PC-9 (cell line): ENCODE measurements at regions not wholly inside any gene's neighbourhood (a gene's known extent, or its start where the extent isn't known, plus 50 kb on each side); places are given as distances from the start of the nearest gene placed in this dataset.

Source experiments
- BruUV-seq: library from RNA; stranded (reverse); fragments of 400-500 nt; replicated peaks from 2 replicates; lab custom pipeline; 2021; lab: Mats Ljungman, UMichigan
- CTCF ChIA-PET: fragments of 300-600 bp; sonication (Branson Sonifier 250); formaldehyde crosslinking; loops from one replicate; lab custom pipeline; 2022; ENCODE audit warnings: antibody characterized with exemption; lab: Charles Lee
- POLR2A ChIA-PET: fragments of 300-600 bp; sonication (Branson Sonifier 250); formaldehyde crosslinking; loops from one replicate; lab custom pipeline; 2022; ENCODE audit warnings: antibody characterized with exemption; ENCODE audit not compliant: unreplicated experiment; lab: Charles Lee
- DNase-seq, 2 experiments: peaks; one replicate each; pipeline versions ENCODE4 v3.0.0 to v3.0.0-alpha.2; 2015 to 2022; ENCODE audit warnings: mixed read lengths in 1 of 2
- H2AFZ ChIP-seq: fragments of 200-600 bp; sonication (generic); 2 replicates; pipeline ENCODE4 v1.8.1; 2017; ENCODE audit warnings: antibody characterized with exemption
- H3F3A ChIP-seq: fragments of 200-600 bp; sonication (generic); 2 replicates; pipeline ENCODE4 v1.8.1; 2017; ENCODE audit warnings: antibody characterized with exemption, mild to moderate bottlenecking, low read depth; ENCODE audit not compliant: insufficient read depth
- H3K27ac ChIP-seq: fragments of 200-600 bp; sonication (generic); 2 replicates; pipeline ENCODE4 v1.6.1; 2016; ENCODE audit warnings: mixed run types
- H3K27me3 ChIP-seq: fragments of 200-600 bp; sonication (generic); 2 replicates; pipeline ENCODE4 v1.6.1; 2016; ENCODE audit warnings: low read depth, mixed run types; ENCODE audit not compliant: insufficient read depth
- H3K36me3 ChIP-seq: fragments of 200-600 bp; sonication (generic); 2 replicates; pipeline ENCODE4 v1.6.1; 2016; ENCODE audit warnings: low read depth, mixed run types
- H3K4me1 ChIP-seq: fragments of 200-600 bp; sonication (generic); replicated peaks from 2 replicates; pipeline ENCODE4 v1.6.1; 2016; ENCODE audit warnings: mixed run types; ENCODE audit not compliant: insufficient read depth
- H3K4me2 ChIP-seq: fragments of 200-600 bp; sonication (generic); 2 replicates; pipeline ENCODE4 v1.6.1; 2017; ENCODE audit warnings: mixed run types
- H3K4me3 ChIP-seq: fragments of 200-600 bp; sonication (generic); 2 replicates; pipeline ENCODE4 v1.6.1; 2016; ENCODE audit warnings: mixed run types
- H3K79me2 ChIP-seq: fragments of 200-600 bp; sonication (generic); 2 replicates; pipeline ENCODE4 v1.6.1; 2017; ENCODE audit warnings: low read depth, mixed run types
- H3K9me2 ChIP-seq: fragments of 200-600 bp; sonication (generic); 2 replicates; pipeline ENCODE4 v1.8.1; 2017; ENCODE audit warnings: mild to moderate bottlenecking; ENCODE audit not compliant: insufficient read depth
- H3K9me3 ChIP-seq: fragments of 200-600 bp; sonication (generic); 2 replicates; pipeline ENCODE4 v1.8.1; 2016; ENCODE audit warnings: low read depth; ENCODE audit not compliant: insufficient read depth
- H4K20me1 ChIP-seq: fragments of 200-600 bp; sonication (generic); 2 replicates; pipeline ENCODE4 v1.8.1; 2017; ENCODE audit not compliant: insufficient read depth
- EZH2 ChIP-seq: fragments of 200-600 bp; sonication (generic); IDR thresholded peaks from 2 replicates; pipeline ENCODE4 v1.8.0; 2017; ENCODE audit warnings: antibody characterized with exemption, low read depth
- intact Hi-C: fragments of 100-400 bp; cut with micrococcal nuclease; formaldehyde crosslinking; loops from one replicate; pipeline ENCODE4 v1.10.0; 2022; ENCODE audit not compliant: unreplicated experiment
- TF ChIP-seq, protein P1 (sequence below): fragments of 200-600 bp; sonication (generic); conservative IDR thresholded peaks from 2 replicates; pipeline ENCODE4 v1.6.1; 2017; ENCODE audit warnings: mixed run types, antibody characterized with exemption, mild to moderate bottlenecking, moderate library complexity

DNA sequence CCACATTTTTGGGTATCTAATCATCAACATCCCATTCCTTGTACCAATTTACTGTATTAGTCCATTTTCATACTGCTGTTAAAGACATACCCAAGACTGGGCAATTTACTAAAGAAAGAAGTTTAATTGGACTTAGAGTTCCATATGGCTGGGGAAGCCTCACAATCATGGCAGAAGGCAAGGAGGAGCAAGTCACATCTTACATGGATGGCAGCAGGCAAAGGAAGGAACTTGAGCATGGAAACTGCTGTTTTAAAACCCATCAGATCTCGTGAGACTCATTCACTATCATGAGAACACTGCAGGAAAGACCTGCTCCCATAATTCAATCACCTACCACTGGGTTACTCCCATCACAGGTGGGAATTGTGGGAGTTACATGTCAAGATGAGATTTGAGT, 95.4 kb upstream of the SLCO6A1 start:
- Histone ChIP-seq H3K79me2 (no peaks in the 10 kb centered on the region), H3K27me3 (no peaks in the 10 kb centered on the region), H3K27ac (no peak overlapping the region), H2AFZ (no peak overlapping the region), H3K9me3 (peaks cover 6% of the 10 kb centered on the region), H3K9me2 (no peaks in the 10 kb centered on the region), H3K4me1 (no peaks in the 10 kb centered on the region), H3K36me3 (no peaks in the 10 kb centered on the region), H3F3A (no peaks in the 10 kb centered on the region), H3K4me2 (no peak overlapping the region), H3K4me3 (no peak overlapping the region), H4K20me1 (no peaks in the 10 kb centered on the region)
- ChIA-PET POLR2A (no interaction called here), CTCF (no interaction called here)
- BruUV-seq, result no TSS peak
- DNase-seq, result no peak
- intact Hi-C loops, result no loop called here
- TF ChIP-seq, protein P1, sequence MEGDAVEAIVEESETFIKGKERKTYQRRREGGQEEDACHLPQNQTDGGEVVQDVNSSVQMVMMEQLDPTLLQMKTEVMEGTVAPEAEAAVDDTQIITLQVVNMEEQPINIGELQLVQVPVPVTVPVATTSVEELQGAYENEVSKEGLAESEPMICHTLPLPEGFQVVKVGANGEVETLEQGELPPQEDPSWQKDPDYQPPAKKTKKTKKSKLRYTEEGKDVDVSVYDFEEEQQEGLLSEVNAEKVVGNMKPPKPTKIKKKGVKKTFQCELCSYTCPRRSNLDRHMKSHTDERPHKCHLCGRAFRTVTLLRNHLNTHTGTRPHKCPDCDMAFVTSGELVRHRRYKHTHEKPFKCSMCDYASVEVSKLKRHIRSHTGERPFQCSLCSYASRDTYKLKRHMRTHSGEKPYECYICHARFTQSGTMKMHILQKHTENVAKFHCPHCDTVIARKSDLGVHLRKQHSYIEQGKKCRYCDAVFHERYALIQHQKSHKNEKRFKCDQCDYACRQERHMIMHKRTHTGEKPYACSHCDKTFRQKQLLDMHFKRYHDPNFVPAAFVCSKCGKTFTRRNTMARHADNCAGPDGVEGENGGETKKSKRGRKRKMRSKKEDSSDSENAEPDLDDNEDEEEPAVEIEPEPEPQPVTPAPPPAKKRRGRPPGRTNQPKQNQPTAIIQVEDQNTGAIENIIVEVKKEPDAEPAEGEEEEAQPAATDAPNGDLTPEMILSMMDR, result no peak
- no peak for TF ChIP-seq EZH2

DNA sequence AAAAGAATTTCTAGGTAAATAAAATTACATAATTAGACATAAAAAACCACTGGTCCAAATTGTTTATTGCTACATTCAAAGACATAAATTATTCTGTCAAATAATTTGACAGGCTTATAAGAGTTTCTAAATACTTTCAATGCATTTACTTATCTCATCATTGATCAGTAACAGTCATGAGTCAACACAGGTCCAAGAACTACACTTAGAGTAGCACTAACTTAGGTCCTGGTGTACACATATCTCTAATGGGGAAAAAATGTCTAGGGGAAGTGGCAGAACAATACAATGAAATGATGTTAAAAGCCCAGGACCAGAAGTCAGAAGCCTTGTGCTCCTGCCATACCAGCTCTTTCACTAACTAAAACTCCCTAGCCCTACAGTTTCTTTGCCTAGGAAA, 96.5 kb upstream of the SLCO6A1 start:
- Histone ChIP-seq H3K9me2 (no peaks in the 10 kb centered on the region), H4K20me1 (no peaks in the 10 kb centered on the region), H2AFZ (no peak overlapping the region), H3K9me3 (peaks cover 6% of the 10 kb centered on the region), H3K36me3 (no peaks in the 10 kb centered on the region), H3K27me3 (no peaks in the 10 kb centered on the region), H3K27ac (no peak overlapping the region), H3K4me3 (no peak overlapping the region), H3K4me2 (no peak overlapping the region), H3K79me2 (no peaks in the 10 kb centered on the region), H3F3A (no peaks in the 10 kb centered on the region), H3K4me1 (no peaks in the 10 kb centered on the region)
- ChIA-PET CTCF (no interaction called here), POLR2A (no interaction called here)
- BruUV-seq, result no TSS peak
- no peak for DNase-seq
- TF ChIP-seq, protein P1, result no peak
- no peak for TF ChIP-seq EZH2
- intact Hi-C loops, result no loop called here

DNA sequence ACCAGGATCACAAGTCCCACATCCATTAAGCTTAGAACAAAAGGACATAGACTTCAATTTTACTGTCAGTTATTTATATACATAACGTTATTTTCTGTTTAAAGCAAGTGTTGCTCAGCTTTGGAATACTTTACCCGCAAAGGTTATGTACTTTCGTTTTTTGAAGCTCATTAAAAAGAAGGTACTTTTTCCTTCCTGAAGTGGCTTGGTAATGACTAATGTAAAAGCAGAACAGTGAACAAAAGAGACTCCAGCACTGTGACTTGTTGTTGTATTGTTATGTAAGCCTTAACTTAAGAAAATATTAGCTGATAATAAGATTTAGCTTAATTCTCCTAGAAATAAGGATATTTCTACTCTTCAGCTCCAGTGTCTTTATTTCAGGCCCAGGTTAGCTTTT, 97.3 kb upstream of the SLCO6A1 start:
- Histone ChIP-seq H3F3A (no peaks in the 10 kb centered on the region), H4K20me1 (no peaks in the 10 kb centered on the region), H2AFZ (no peak overlapping the region), H3K27ac (no peak overlapping the region), H3K4me1 (no peaks in the 10 kb centered on the region), H3K9me3 (peaks cover 6% of the 10 kb centered on the region), H3K27me3 (no peaks in the 10 kb centered on the region), H3K4me2 (no peak overlapping the region), H3K4me3 (no peak overlapping the region), H3K9me2 (no peaks in the 10 kb centered on the region), H3K79me2 (no peaks in the 10 kb centered on the region), H3K36me3 (no peaks in the 10 kb centered on the region)
- POLR2A ChIA-PET, result interaction anchor here (0.7 to 1.0 kb wide), 2 partner anchors 14 to 527 kb away, joined by 4 to 6 read pairs; no protein-coding TSS in a partner anchor
- no peak for DNase-seq
- intact Hi-C loops, result no loop called here
- TF ChIP-seq EZH2, result no peak
- TF ChIP-seq, protein P1, result no peak
- CTCF ChIA-PET, result no interaction called here
- no TSS peak for BruUV-seq
